ENCODE measurements at regions not wholly inside any gene's neighbourhood (a gene's known extent, or its start where the extent isn't known, plus 50 kb on each side); places are given as distances from the start of the nearest gene placed in this dataset.
"Not testable (repeated sequence)": the region's sequence is repeated elsewhere in the genome, so short reads cannot be mapped to it uniquely, and the experiment has no call there.

GRCh38 chr17:45601605-45602539 lies 111.4 kb upstream of the PLEKHM1 start:
- not testable (repeated sequence) for DNase-seq; ATAC-seq; H3K9me3 ChIP-seq (ENCODE audit: control insufficient read depth, low read length, poor library complexity, severe bottlenecking); H3K27me3 Mint-ChIP-seq; H3K27ac Mint-ChIP-seq; H3K36me3 Mint-ChIP-seq (ENCODE audit: low read depth); H3K4me3 Mint-ChIP-seq; H3K4me1 Mint-ChIP-seq

DNA sequence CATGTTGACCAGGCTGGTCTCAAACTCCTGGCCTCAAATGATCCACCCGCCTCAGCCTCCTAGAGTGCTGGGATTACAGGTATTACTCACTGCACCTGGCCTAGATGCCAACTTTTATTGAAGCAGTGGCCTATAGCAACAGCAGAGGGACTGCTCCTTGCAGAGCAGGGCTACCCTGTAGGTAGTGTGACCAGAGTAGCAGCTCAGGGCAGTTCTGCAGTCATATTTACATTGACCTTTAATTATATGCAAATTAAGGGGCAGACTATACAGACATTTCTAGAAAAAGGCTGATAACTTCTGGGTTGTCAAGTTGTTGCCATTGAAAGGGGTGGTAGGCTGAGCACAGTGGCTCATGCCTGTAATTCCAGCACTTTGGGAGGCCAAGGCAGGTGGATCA lies 115.2 kb upstream of the PLEKHM1 start:
- ATAC-seq; H3K4me1 Mint-ChIP-seq; H3K9me3 ChIP-seq (ENCODE audit: control insufficient read depth, low read length, poor library complexity, severe bottlenecking); H3K4me3 Mint-ChIP-seq; H3K27ac Mint-ChIP-seq; H3K36me3 Mint-ChIP-seq (ENCODE audit: low read depth); H3K27me3 Mint-ChIP-seq; DNase-seq: not testable (repeated sequence)

GRCh38 chr17:45619984-45620405 lies 129.5 kb upstream of the PLEKHM1 start:
- ATAC-seq (peak; percentile 100), DNase-seq (peak; percentile 62 to 83 (median 62))
- H3K9me3 ChIP-seq (ENCODE audit: control insufficient read depth, low read length, poor library complexity, severe bottlenecking); H3K4me1 Mint-ChIP-seq; H3K27me3 Mint-ChIP-seq; H3K36me3 Mint-ChIP-seq (ENCODE audit: low read depth); H3K27ac Mint-ChIP-seq: not testable (repeated sequence)
- H3K4me3 Mint-ChIP-seq = peak overlapping the region; percentile 94

DNA sequence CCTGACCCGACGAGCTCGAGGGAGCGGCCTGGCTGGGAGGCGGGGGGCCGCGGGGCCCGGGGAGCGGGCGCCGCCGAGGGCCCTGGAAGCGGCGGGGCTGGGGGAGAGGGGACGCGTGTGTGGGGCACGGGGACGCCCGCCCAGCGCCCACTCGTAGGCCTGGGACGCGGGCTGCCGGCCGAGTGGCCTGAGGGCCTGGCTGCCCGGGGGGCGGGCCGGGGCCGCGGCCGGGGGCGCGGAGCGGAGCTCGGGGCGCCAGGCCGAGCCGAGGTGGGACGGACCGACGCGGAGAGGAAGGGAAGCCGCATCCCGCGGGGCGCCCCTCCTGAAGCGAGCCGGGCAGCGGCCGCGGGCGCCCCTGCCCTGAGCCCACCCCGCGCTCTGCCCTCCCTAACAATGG lies 129.9 kb upstream of the PLEKHM1 start:
- not testable (repeated sequence) for H3K9me3 ChIP-seq (ENCODE audit: control insufficient read depth, low read length, poor library complexity, severe bottlenecking); H3K27me3 Mint-ChIP-seq; H3K27ac Mint-ChIP-seq; H3K36me3 Mint-ChIP-seq (ENCODE audit: low read depth); H3K4me1 Mint-ChIP-seq
- ATAC-seq (peak; percentile 62), DNase-seq (peak in 2 of 3 donors; percentile 11 to 27)
- H3K4me3 Mint-ChIP-seq = peak overlapping the region; percentile 94

GRCh38 chr17:45621087-45621486 lies 130.6 kb upstream of the PLEKHM1 start:
- H3K4me1 Mint-ChIP-seq; H3K27me3 Mint-ChIP-seq; H3K9me3 ChIP-seq (ENCODE audit: control insufficient read depth, low read length, poor library complexity, severe bottlenecking); H3K4me3 Mint-ChIP-seq; ATAC-seq; H3K36me3 Mint-ChIP-seq (ENCODE audit: low read depth); H3K27ac Mint-ChIP-seq; DNase-seq: not testable (repeated sequence)

- DNase-seq; H3K27ac Mint-ChIP-seq; H3K36me3 Mint-ChIP-seq (ENCODE audit: low read depth); H3K9me3 ChIP-seq (ENCODE audit: control insufficient read depth, low read length, poor library complexity, severe bottlenecking); ATAC-seq; H3K4me1 Mint-ChIP-seq; H3K4me3 Mint-ChIP-seq; H3K27me3 Mint-ChIP-seq: not testable (repeated sequence)
Measured at GRCh38 chr17:45622295-45622694, 131.8 kb upstream of the PLEKHM1 start.

DNA sequence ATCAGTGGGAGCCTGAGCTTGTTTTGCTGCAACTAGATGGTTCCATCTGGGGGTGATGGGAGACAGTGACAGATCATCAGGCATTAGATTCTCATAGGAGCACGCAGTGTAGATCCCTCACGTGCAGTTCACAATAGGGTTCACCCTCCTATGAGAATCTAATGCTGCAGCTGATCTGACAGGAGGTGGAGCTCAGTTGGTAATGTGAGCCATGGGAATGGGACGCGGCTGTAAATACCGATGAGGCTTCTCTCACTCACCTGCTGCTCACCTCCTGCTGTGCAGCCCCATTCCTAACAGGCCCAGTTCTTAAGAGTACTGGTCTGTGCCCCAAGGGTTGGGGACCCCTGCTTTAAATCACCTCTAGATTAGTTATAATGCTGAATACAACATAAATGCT lies 137.5 kb upstream of the PLEKHM1 start:
- Mint-ChIP-seq H3K4me3 (no peak overlapping the region), H3K27me3 (no peaks in the 10 kb centered on the region), H3K27ac (no peak overlapping the region), H3K36me3 (ENCODE audit: low read depth) (peaks cover 2% of the 10 kb centered on the region), H3K4me1 (peaks cover 4% of the 10 kb centered on the region)
- DNase-seq (no peak), ATAC-seq (no peak)
- H3K9me3 ChIP-seq (ENCODE audit: control insufficient read depth, low read length, poor library complexity, severe bottlenecking) = no peaks in the 10 kb centered on the region

DNA sequence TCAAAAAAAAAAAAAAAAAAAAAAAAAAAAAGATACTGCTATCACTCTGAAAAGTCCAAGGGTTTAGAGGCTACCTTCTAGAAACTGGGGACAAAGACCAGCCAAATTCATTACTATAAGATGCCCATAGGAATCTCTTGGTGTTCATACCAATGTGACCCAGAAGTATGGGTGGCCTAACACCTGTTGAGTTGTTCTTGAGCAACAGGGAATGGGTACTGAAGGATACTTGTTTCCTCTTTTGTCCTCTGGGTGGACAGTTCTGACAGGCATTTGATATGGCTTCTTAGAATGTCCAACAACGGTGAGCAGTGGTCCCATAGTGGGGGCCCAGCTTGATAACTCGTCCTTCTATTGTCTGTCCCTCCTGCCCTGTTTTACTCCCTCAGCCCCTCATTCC lies 141.4 kb upstream of the PLEKHM1 start:
- no peak overlapping the region for H3K27ac Mint-ChIP-seq

DNA sequence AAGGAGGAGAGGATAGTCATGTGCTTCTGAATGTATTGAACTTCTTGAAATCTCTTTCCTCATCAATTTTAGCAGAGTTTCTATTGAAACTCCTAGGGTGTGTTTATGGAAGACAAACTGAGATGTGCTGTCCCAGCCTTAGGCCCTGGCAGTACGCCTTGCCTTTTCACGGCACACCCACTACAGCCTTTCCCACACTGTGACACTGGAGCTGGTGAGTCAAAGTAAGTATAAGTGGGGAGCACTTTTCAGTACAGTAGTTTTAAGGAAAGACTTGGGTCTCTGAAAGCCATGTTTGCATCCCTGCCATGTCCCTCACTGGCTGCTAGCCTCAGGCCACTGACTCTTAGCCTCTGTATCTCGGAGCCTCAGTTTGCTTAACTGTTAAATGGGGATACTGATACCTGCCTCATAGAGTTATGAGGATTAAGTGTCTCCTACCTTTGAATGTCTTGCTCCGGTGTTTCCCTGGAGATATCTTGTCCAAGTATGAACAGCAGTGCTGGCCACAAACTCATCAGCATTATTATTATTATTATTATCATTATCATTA lies 144.7 kb upstream of the CRHR1 start:
- no peak overlapping the region for H3K4me3 Mint-ChIP-seq
- H3K27me3 Mint-ChIP-seq = no peaks in the 10 kb centered on the region
- H3K36me3 Mint-ChIP-seq (ENCODE audit: low read depth) = peaks cover 4% of the 10 kb centered on the region
- H3K27ac Mint-ChIP-seq = no peak overlapping the region
- no peak for ATAC-seq
- H3K4me1 Mint-ChIP-seq = peaks cover 8% of the 10 kb centered on the region
- H3K9me3 ChIP-seq (ENCODE audit: control insufficient read depth, low read length, poor library complexity, severe bottlenecking) = no peaks in the 10 kb centered on the region
- no peak for DNase-seq

More for the DNA sequence above, 141.4 kb upstream of the PLEKHM1 start:
- ATAC-seq = no peak
- Mint-ChIP-seq H3K27me3 (no peaks in the 10 kb centered on the region), H3K4me3 (no peak overlapping the region), H3K36me3 (ENCODE audit: low read depth) (peaks cover 6% of the 10 kb centered on the region), H3K4me1 (peaks cover 13% of the 10 kb centered on the region)
- H3K9me3 ChIP-seq (ENCODE audit: control insufficient read depth, low read length, poor library complexity, severe bottlenecking) = no peaks in the 10 kb centered on the region
- no peak for DNase-seq

GRCh38 chr17:45640141-45640850 lies 143.8 kb upstream of the CRHR1 start:
- no peaks in the 10 kb centered on the region for H3K27me3 Mint-ChIP-seq
- ATAC-seq = peak; percentile 80
- H3K4me3 Mint-ChIP-seq = no peak overlapping the region
- DNase-seq = peak; percentile 49 to 67 (median 49)
- H3K9me3 ChIP-seq (ENCODE audit: control insufficient read depth, low read length, poor library complexity, severe bottlenecking) = no peaks in the 10 kb centered on the region
- peaks cover 4% of the 10 kb centered on the region for H3K36me3 Mint-ChIP-seq (ENCODE audit: low read depth)
- H3K27ac Mint-ChIP-seq = peak overlapping the region; percentile 62
- peaks cover 8% of the 10 kb centered on the region for H3K4me1 Mint-ChIP-seq

- Mint-ChIP-seq H3K4me3 (no peak overlapping the region), H3K27ac (peak overlapping the region; percentile 62), H3K4me1 (peaks cover 11% of the 10 kb centered on the region), H3K36me3 (ENCODE audit: low read depth) (no peaks in the 10 kb centered on the region), H3K27me3 (peaks cover 6% of the 10 kb centered on the region)
- DNase-seq (no peak), ATAC-seq (no peak)
- H3K9me3 ChIP-seq (ENCODE audit: control insufficient read depth, low read length, poor library complexity, severe bottlenecking) = no peaks in the 10 kb centered on the region
Measured at GRCh38 chr17:45641541-45641940, 142.6 kb upstream of the CRHR1 start.

DNA sequence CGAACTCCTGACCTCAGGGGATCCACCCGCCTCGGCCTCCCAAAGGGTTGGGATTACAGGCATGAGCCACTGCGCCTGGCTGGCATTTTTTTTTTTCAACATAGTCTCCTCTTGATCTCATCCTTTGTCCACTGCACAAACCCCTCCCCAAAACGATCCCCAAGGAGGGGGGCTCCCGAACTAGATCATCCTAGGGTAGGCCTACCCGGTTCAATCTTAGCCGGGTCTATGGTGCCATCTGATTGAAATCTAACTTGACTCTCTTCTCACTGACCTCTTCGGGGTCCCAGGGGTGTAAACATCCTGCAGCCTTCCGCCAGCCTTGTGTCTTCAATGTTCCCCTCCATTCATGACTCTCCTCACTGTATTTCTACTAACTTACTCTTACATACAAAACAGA lies 140.5 kb upstream of the CRHR1 start:
- ATAC-seq (no peak), DNase-seq (no peak)
- no peaks in the 10 kb centered on the region for H3K9me3 ChIP-seq (ENCODE audit: control insufficient read depth, low read length, poor library complexity, severe bottlenecking)
- H3K4me1 Mint-ChIP-seq = peaks cover 11% of the 10 kb centered on the region
- H3K4me3 Mint-ChIP-seq = no peak overlapping the region
- H3K27ac Mint-ChIP-seq = no peak overlapping the region
- H3K27me3 Mint-ChIP-seq = peaks cover 12% of the 10 kb centered on the region
- no peaks in the 10 kb centered on the region for H3K36me3 Mint-ChIP-seq (ENCODE audit: low read depth)

- H3K36me3 Mint-ChIP-seq (ENCODE audit: low read depth); H3K27ac Mint-ChIP-seq; DNase-seq; H3K9me3 ChIP-seq (ENCODE audit: control insufficient read depth, low read length, poor library complexity, severe bottlenecking); H3K4me3 Mint-ChIP-seq; ATAC-seq: not testable (repeated sequence)
- peaks cover 12% of the 10 kb centered on the region for H3K27me3 Mint-ChIP-seq
- peaks cover 11% of the 10 kb centered on the region for H3K4me1 Mint-ChIP-seq
Measured at GRCh38 chr17:45644637-45645036, 139.5 kb upstream of the CRHR1 start.
